ENCODE measurements at regions not wholly inside any gene's neighbourhood (a gene's known extent, or its start where the extent isn't known, plus 50 kb on each side); places are given as distances from the start of the nearest gene placed in this dataset.

GRCh38 chr20:60642541-60642940 lies 609.5 kb upstream of the CDH4 start:
- intact Hi-C loops (cut with micrococcal nuclease): no loop called here
- ATAC-seq (no peak), DNase-seq (no peak)
- Mint-ChIP-seq H3K4me1 (ENCODE audit: low read depth) (no peaks in the 10 kb centered on the region), H3K27me3 (peaks cover 2% of the 10 kb centered on the region), H3K27ac (no peak overlapping the region), H3K9me3 (peaks cover 2% of the 10 kb centered on the region), H3K4me3 (no peak overlapping the region), H3K36me3 (ENCODE audit: low read depth) (no peaks in the 10 kb centered on the region)
- CTCF ChIA-PET: no interaction called here
- no peak for TF ChIP-seq CTCF (IDR thresholded peaks at IDR 0.05)
- POLR2A ChIA-PET: no interaction called here

- no peaks in the 10 kb centered on the region for H3K36me3 Mint-ChIP-seq (ENCODE audit: low read depth)
- intact Hi-C loops (cut with micrococcal nuclease): no loop called here
- no peak for ATAC-seq
- H3K4me1 Mint-ChIP-seq (ENCODE audit: low read depth): no peaks in the 10 kb centered on the region
- CTCF ChIA-PET: no interaction called here
- peaks cover 2% of the 10 kb centered on the region for H3K27me3 Mint-ChIP-seq
- no peak overlapping the region for H3K27ac Mint-ChIP-seq
- H3K4me3 Mint-ChIP-seq: no peak overlapping the region
- DNase-seq: no peak
- POLR2A ChIA-PET: no interaction called here
- no peak for TF ChIP-seq CTCF (IDR thresholded peaks at IDR 0.05)
- peaks cover 6% of the 10 kb centered on the region for H3K9me3 Mint-ChIP-seq
These were observed 603.5 kb upstream of the CDH4 start for GRCh38 chr20:60648556-60648955.

GRCh38 chr20:60649541-60649940 lies 602.5 kb upstream of the CDH4 start:
- ChIA-PET CTCF (no interaction called here), POLR2A (no interaction called here)
- Mint-ChIP-seq H3K27me3 (peaks cover 2% of the 10 kb centered on the region), H3K4me1 (ENCODE audit: low read depth) (no peaks in the 10 kb centered on the region), H3K9me3 (peaks cover 8% of the 10 kb centered on the region), H3K36me3 (ENCODE audit: low read depth) (no peaks in the 10 kb centered on the region), H3K27ac (no peak overlapping the region), H3K4me3 (no peak overlapping the region)
- DNase-seq (no peak), ATAC-seq (no peak)
- intact Hi-C loops (cut with micrococcal nuclease): no loop called here
- no peak for TF ChIP-seq CTCF (IDR thresholded peaks at IDR 0.05)

GRCh38 chr20:60650087-60650486 lies 602.0 kb upstream of the CDH4 start:
- Mint-ChIP-seq H3K4me1 (ENCODE audit: low read depth) (no peaks in the 10 kb centered on the region), H3K36me3 (ENCODE audit: low read depth) (no peaks in the 10 kb centered on the region), H3K27me3 (peaks cover 2% of the 10 kb centered on the region), H3K4me3 (no peak overlapping the region), H3K27ac (no peak overlapping the region), H3K9me3 (peaks cover 10% of the 10 kb centered on the region)
- intact Hi-C loops (cut with micrococcal nuclease): no loop called here
- no peak for TF ChIP-seq CTCF (IDR thresholded peaks at IDR 0.05)
- ChIA-PET POLR2A (no interaction called here), CTCF (no interaction called here)
- DNase-seq (no peak), ATAC-seq (no peak)

- no peak for TF ChIP-seq CTCF (IDR thresholded peaks at IDR 0.05)
- POLR2A ChIA-PET: interaction anchor here (0.8 kb wide), 1 partner anchor 173 kb away, joined by 3 read pairs; no protein-coding TSS in a partner anchor
- no peaks in the 10 kb centered on the region for H3K36me3 Mint-ChIP-seq (ENCODE audit: low read depth)
- H3K9me3 Mint-ChIP-seq: peaks cover 8% of the 10 kb centered on the region
- DNase-seq (no peak), ATAC-seq (no peak)
- CTCF ChIA-PET: interaction anchor here (0.6 kb wide), 1 partner anchor 187 kb away, joined by 3 read pairs; no protein-coding TSS in a partner anchor
- no peak overlapping the region for H3K4me3 Mint-ChIP-seq
- no peaks in the 10 kb centered on the region for H3K27me3 Mint-ChIP-seq
- intact Hi-C loops (cut with micrococcal nuclease): no loop called here
- H3K4me1 Mint-ChIP-seq (ENCODE audit: low read depth): no peaks in the 10 kb centered on the region
- no peak overlapping the region for H3K27ac Mint-ChIP-seq
These were observed 600.0 kb upstream of the CDH4 start for GRCh38 chr20:60652046-60652445.

Measured in activated CD8-positive, alpha-beta T cell treated with anti-CD3 and anti-CD28 coated beads for 36 hours (primary cell).